Endothelial cell of umbilical vein (primary cell): ENCODE measurements at regions not wholly inside any gene's neighbourhood (a gene's known extent, or its start where the extent isn't known, plus 50 kb on each side); places are given as distances from the start of the nearest gene placed in this dataset.

Experiments used
- CTCF ChIP-seq, 2 donors: IDR thresholded peaks; 1 replicate in 1 of 2; 2 replicates in 1 of 2; pipeline ENCODE4 v1.5.1; 2011; ENCODE audit warnings: low read length in 2 of 2, mild to moderate bottlenecking in 2 of 2, moderate library complexity in 2 of 2, control low read depth in 1 of 2, inconsistent platforms in 1 of 2, low read depth in 1 of 2; ENCODE audit not compliant: insufficient read depth in 1 of 2; ENCODE audit errors: extremely low read depth in 1 of 2
- EZH2 ChIP-seq: IDR thresholded peaks from 2 replicates; pipeline ENCODE4 v1.6.1; 2012; ENCODE audit warnings: borderline replicate concordance, low read depth, mild to moderate bottlenecking, moderate library complexity, low read length, inconsistent platforms; ENCODE audit not compliant: severe bottlenecking
- JUN ChIP-seq: IDR thresholded peaks from 2 replicates; pipeline ENCODE4 v1.6.1; 2011; ENCODE audit warnings: borderline replicate concordance, low read depth; ENCODE audit not compliant: insufficient read length, insufficient read depth
- MAX ChIP-seq: IDR thresholded peaks from 2 replicates; pipeline ENCODE4 v1.6.1; 2011; ENCODE audit not compliant: insufficient read depth, insufficient read length
- MYC ChIP-seq: IDR thresholded peaks from one replicate; pipeline ENCODE4 v1.6.1; 2011; ENCODE audit warnings: mild to moderate bottlenecking, low read depth, low read length
- POLR2A ChIP-seq: IDR thresholded peaks from 2 replicates; pipeline ENCODE4 v1.6.1; 2012; ENCODE audit warnings: low read depth, mild to moderate bottlenecking, control low read depth, low read length
- POLR2AphosphoS5 ChIP-seq: IDR thresholded peaks from 2 replicates; pipeline ENCODE4 v1.6.1; 2012; ENCODE audit warnings: low read depth, mild to moderate bottlenecking, control low read depth, low read length, moderate library complexity; ENCODE audit not compliant: insufficient read depth

- TF ChIP-seq POLR2AphosphoS5, result no peak
- no peak for TF ChIP-seq POLR2A
- no peak for TF ChIP-seq CTCF (IDR thresholded peaks at IDR 0.05; ENCODE audit: extremely low read depth in 1 of 2, insufficient read depth in 1 of 2, low read depth in 1 of 2, low read length in 2 of 2)
- TF ChIP-seq EZH2, result no peak
- no peak for TF ChIP-seq MAX
- no peak for TF ChIP-seq MYC
- TF ChIP-seq JUN, result no peak
Measured at GRCh38 chrX:10083809-10084208, 73.0 kb upstream of the CLCN4 start.
